GM19240 (cell line): ENCODE measurements at regions not wholly inside any gene's neighbourhood (a gene's known extent, or its start where the extent isn't known, plus 50 kb on each side); places are given as distances from the start of the nearest gene placed in this dataset.

Source experiments
- DNase-seq: peaks from one replicate; pipeline ENCODE4 v3.0.0; 2011; ENCODE audit warnings: low spot score; ENCODE audit not compliant: insufficient read length

DNA sequence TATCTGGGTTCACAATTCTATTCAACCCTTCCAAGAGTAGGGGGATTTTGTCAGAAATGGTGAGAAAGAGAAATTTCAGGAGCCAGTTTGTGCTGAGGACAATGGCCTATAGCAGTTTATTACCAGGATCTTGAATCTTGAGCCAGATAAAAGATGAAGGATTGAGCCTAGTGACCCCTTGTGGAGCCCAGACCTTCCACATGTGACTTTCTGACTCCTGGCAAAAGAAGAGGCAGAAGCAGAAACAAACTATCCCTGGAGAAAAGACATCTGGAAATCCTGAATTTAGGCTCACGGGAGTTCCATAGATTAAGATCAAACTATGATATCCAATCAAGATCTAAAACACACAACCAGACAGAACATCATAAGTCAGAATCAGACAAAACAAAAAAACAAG, 60.9 kb upstream of the CHRM2 start:
- no peak for DNase-seq

DNA sequence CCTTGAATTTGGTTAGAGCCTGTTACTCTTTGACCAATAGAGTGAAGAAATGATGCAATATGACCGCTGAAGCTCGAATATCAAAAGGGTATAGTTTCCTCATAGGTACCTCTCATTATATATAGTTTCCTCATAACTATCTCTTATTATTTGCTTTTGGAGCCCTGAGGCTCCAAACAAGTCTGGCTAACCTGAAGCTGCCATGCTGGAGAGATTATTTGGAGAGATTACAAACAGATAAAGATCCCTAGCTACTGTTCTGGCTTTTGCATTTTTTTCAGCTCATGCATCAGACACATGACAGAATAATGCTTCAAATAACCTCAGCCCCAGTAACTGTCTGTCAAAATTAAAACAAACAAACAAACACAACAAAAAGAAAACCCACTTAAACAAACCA, 65.4 kb upstream of the CHRM2 start:
- no peak for DNase-seq

DNA sequence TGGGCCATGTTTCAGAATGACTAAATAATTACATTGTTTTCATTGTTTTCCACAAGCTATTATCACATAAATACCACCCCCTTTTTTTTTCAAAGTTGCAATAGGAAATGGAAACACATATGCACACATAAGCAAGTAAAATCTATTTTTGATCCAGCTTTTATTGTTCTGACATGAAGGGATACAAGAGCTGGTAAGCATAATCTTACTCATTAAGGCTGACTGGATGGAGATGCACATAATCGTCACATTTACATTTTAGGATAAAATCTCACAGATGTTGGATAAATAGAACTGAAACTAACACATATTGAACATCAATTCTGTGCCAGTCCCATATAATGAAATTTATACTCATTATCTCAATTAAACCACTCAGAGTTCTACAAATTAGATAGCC, 84.5 kb upstream of the CHRM2 start:
- DNase-seq = no peak

DNA sequence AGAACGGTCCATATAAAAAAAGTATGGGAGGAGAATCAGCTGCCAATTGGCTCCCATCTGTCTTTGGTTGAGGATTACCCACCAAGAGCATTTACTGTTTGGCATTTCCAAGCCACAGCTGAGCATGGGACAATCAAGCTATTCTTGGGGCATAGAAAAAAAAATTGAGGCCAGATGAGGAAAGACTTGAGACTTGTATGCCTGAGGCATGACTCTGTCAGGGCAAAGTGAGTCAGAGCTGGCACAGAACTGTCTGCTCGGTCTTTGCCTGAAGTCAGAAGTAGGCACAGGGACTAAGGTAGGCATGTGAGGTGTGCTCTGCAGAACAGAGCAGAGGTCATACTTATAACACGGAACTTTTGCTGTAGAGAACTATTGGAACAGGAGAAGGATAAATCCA, 126.5 kb upstream of the CHRM2 start:
- DNase-seq = no peak

DNA sequence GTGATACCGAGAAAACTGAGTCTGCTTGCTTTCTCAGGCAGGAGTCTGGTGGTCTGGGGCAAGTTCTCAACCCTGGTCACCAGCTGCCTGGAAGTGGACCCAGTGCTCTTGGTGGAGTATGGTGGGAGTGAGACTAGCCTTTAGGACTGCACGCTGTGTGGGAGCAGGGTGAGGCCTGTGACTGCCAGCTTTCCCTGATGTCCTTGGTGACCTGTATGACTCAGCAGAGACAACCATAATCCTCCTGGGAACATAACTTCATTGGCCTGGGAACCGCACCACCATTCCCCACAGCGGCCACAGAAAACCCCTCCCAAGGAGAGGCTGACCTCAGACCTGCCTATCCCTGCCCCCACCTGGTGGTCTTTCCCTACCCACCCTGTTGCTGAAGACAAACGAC, 139.5 kb upstream of the CHRM2 start:
- DNase-seq = no peak

DNA sequence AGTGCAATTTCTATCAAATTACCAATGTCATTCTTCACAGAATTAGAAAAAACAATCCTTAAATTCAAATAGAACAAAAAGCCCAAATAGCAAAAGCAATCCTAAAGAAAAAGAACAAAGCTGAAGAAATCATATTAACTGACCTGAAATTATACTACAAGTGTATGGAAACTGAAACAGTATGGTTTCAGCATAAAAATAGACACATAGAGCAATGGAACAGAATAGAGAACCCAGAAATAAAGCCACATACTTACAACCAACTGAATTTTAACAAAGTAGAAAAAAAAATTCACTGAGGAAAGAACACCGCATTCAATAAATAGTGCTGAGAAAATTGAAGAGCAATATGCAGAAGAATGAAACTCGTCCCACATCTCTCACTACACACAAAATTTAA, 142.0 kb upstream of the CHRM2 start:
- DNase-seq = no peak

DNA sequence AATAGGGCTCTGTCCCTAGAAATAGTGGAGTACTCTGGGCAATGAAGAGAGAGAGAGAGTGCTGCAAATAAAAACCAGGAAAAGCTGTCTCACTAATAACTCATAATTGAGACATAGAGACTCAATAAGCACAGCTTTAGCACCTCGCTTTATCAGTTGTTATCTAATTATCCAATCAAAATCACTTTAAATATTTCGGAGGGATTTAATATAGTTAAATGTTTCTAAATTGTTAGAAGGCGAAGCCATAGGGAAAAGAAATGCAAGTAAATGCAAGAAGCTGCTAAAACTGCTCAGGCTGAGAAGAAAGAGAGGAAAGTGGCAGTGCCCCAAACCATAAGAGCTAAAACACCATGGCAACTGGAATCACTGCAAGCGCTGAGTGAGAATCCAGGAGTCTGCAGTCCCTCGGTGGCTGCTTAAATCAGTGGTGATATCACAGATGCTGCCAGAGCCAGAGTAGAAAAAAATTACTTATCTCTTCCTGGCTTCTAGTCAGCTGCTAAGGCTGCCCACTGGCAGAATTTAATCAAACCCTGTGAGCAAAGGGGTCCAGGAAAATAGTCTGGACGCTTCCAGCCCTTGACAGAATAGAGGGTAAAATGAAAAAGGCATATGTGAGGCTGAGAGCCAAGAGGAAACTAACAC, 150.4 kb upstream of the CHRM2 start:
- DNase-seq = no peak

DNA sequence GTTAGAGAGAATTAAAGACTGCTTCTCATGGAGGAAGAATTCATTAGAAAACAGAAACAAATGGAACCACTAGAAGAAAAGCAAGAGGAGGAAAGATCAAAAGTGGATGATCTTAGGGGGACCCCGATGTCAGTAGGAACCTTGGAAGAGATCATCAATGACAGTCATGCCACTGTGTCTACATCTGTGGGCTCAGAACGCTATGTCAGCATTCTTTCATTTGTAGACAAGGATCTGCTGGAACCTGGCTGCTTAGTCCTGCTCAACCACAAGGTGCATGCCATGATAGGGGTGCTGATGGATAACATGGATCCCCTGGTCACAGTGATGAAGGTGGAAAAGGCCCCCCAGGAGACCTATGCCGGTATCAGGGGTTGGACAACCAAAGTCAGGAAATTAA, 154.4 kb upstream of the CHRM2 start:
- DNase-seq = no peak

DNA sequence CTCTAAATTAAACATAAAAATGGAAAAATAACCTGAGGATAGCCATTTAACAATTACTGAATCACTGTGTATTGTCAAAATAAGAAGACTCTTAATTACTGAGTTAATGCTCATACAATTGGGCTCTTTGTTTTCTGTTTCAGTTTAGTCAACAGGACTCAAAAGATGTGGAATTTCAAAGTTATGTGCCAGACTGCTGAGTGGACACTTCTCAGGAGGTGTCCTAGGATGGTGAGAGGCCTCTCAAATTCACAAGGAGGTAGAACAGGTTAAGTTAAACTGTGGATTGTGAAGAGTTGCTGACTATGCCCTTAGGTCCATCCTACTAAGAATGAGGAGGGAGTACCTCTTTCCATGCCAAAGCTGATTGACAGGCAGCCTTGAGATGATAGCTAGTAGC, 157.7 kb upstream of the CHRM2 start:
- DNase-seq = no peak

DNA sequence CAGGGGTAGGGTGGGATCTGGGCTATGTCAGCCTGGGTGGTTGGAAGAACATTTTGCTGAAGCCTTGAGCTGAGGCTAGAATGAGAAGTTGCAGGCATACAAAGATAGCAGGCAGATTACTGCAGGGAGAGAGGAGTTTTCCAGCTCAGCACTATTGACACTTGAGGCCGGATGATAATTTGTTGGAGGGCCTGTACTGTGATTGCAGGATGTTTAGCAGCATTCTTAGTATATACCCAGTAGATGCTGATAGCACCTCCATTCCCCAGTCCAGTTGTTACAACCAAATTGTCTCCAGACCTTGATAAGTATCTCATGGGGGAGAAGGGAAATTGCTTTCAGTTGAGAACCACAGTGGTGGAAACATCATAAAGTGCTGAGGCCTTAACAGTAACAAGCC, 158.6 kb upstream of the CHRM2 start:
- DNase-seq = no peak

DNA sequence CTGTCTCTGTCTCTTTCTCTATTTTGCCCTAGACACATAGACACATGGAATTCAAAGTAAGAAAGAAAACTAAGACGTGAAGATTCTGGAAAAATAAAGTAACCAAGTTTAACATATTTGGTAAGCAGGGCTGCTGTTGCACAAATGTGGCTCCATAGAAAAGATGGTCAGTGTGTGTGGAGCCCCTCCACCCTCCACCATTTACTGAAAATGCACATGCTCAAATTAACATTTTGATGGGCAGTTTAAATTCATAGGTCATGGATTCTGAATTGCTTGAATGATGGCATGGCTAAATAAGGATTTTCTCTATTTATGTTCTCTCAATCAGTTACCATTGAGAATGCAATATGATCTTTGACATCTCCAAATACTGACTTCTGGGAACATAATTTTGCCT, 165.5 kb upstream of the CHRM2 start:
- DNase-seq = no peak

DNA sequence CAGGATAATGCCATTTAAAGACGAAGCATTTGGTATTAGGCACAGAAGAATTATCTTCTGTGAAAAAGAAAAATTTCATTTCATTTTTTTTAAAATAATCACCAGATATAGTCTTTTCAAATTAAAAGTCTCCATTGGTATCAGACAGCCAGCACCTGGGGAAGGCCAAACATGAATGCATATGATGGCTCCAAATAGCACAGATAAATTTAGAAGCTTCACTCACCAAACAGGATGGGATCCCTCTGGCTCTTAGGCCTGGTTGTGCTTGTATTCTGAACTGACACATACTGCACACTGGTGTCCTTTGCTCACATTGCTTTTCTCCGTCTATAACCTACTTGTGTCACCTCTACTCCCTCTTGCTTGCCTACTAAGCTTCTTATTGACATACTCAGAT, 169.5 kb upstream of the CHRM2 start:
- no peak for DNase-seq

DNA sequence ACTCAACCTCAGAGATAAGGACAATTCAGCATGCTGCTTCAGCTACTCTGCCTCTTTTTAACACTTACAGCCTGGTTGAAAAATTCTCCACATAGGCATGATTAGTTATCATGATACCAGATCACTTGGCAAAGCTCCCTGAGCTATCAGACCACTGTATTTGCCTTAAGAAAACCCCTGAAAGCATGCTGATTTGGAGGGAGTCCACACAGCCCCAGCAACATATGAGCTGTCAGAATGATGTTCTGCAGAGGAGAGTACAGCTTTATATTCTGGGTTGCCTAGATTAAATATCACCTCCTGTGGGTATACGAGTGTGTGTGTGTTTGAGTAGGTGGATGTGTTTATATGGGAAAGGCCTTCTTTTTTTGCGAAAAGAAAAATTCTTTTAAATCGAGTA, 170.2 kb upstream of the CHRM2 start:
- DNase-seq = no peak

DNA sequence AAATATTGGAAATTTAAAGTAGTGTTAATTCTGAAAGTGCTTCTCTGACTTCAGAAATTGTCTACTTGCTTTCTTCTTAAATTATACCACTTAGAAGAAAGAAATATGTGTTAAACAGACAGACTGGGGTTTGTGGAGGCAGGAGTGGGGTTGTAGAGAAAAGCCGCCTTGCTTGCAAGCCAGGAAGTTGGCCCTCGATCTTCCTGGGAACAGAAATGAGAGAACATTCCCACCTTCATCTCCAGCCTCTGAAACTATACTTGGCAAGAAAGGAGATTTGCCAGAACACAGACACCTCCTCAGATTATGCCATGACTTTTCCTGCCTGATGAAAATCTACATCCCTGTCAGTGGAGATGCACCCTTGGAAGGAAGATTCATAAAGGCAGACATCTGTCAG, 171.2 kb upstream of the CHRM2 start:
- no peak for DNase-seq

DNA sequence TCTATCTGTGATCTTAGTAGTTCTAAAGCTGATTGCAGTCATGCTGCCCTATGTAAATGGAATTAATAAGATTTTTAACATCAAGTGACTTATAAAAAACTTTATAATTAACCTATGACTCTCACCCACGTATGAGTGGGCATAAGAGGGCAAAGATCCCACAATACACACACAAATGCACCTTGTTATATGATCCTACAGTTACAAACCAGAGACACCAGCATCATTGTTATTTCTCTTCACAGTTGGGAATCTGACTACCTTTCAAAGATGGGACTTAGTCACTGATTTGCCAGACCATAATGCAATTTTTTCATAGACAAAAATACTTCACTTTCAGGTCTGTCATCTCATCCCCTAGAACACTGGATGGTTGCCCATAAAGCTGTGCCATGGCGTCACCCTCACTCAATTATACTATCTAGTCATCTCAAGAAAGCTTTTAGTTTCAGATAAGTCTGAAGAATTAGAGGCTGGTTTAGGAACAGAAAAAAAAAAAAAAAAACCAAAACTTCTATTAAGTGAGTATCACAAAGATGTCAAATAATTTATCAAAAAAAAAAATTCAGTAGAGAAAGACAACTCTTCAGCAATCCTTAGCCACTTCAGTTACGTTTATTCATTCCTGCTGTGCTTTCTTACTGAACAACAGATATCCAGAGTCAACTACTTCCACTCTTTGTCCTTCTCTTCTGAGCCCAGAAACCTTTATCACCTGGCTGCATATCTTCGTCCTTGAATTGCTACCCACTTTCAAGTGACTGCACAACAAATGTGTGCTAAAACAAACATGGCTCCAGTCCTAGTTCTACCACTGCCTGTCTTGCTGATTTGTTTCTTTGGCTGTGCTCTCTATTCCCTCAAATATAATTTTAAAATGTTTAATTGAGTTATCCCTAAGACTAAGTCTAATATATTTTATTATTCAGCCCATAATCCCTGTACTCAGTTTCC, 175.0 kb upstream of the CHRM2 start:
- no peak for DNase-seq

DNA sequence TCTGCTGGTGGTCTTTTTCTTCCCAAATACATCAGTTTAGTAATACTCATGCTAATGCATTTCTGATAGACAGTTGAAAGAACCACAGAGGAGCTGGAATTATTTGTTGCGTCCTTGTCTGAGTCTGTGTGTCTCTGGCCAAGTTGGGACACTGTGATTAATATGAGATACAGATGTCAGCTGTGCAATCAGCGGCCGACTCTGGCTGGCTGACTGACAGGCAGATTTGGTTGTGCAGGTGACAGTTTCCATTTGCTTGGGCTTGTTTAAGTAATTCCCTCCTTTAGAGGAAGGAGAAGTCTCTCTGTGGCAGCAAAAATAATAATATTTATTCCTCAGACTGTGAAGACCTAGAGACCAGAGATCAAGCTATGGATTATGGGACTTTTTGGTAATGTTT, 176.2 kb upstream of the CHRM2 start:
- no peak for DNase-seq

DNA sequence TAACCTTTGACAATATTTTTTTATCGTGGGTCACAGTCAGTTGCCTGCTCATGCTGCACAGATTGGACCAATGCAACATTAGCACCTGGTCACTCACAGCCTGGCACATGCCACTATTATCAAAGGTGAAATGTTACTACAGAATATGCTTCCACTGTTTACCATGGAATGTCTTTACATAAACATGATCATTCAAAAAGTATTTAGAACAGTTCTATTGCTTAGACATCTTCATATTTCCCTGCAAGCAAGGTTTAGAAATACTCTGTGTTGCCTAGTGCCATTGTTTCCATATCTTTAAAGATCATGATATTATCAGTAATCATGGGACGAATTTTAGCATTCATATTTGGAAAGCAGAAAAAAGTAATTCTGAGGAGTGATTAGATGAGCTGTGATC, 179.9 kb upstream of the CHRM2 start:
- no peak for DNase-seq

DNA sequence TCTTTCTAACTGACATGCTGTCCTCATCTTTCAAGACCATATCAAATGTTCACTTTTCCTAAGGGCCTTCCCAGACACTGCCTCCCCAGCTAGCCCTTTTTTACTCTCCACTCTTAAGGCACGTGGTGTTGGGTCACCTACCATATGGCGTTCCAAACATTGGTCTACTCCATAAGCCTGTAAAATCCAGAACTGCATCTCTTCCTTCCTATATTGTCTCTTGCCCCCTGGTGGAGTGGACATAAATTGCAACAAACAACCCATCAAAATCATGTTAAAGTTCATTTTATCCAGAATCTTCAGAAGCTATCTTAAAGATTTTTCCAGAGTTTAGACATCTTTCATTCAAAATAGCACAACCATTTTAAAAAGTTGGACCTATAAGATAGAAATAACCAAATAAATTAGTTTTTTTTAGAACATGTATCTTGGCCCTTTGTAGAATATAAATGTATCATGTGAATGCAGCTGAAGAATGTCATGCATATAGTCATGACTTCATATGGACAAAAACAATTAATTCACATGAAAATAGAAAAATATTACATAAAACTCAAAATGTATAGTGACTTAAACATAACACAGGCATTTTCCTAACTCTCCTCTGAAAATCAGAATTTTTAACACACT, 180.6 kb upstream of the CHRM2 start:
- no peak for DNase-seq

DNA sequence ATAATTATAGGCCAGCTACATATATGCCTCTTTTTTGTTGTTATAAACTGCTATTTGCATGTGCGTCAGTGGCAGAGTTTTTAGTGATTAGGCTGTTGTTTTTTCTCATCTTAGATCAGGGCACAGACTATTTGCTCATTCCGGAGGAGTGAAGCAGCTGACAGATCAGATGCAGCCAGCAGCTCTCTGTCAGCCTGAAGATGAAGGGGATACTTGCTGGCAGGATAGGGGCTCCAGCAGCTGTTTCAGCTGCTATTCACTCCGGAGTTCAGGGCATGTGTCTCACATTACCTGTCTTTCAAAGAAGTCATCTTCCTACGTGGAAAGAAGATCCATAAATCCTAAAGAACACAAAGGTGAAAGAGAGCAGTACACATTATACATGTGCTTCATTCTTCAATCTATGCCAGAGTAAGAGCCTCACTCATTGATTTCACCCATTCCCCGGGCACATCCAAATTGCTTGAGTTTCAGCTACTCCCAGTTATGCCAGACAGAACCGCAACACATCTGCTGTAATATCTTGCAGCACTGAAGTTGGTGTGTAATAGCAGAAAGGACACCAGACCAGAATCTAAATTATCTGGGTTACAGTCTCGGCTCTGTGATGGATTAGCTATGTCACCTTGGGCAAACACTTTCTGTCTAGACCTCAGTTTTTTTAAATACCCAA, 182.8 kb upstream of the CHRM2 start:
- DNase-seq = no peak

DNA sequence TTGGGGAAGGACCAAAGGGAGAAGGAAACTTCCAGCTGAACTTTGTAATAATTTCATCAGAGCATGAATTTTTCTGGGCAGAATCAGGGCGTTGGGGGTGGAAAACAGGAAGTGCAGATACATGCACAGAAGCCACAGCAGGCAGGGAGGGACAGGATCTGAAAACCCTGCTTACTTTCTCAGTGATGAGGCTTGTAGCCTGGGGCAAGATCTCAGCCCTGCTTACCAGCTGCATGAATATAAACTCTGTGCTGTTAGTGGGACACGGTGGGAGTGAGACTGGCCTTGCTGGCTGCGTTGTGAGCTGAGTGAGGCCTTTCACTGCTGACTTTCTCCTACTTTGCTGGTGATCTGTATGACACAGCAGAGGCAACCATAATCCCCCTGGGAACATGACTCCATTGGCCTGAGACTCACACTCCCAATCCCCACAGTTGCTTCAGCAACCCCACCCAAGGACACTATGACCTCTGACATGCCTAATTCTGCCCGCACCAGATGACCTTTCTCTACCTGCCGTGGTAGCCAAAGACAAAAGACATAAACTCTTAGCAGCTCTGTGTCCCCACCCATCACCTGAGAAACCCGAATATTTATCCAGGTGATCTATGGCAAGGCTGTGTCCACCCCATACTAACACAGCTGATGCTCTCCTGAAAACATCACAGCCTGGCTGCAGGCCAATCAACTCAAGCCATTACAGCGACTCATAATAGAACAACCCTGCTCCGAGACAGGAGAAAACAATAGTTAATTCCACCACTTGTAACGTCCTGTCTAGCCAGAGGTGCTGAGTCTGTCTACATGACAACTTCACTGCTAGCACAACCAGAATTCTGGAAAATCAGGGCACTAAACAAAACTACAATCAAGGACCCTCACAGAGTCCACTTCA, 190.7 kb upstream of the CHRM2 start:
- no peak for DNase-seq

DNA sequence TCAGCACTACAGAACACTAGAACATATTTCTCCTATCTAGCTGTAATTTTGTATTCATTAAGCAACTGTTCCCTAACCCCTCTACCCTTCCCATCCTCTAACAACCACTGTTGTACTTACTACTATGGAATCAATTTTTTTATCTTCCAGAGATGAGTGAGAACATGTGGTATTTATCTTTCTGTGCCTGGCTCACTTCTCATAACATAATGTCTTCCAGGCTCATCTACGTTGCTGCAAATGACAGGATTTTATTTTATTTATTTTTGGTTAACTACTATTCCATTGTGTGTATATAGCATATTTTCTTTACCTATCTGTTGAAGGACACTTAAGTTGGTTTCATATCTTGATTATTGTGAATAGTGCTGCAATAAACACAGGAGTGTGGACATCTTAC, 200.9 kb upstream of the CHRM2 start:
- DNase-seq = no peak
